Spleen (tissue), 11 donors: ENCODE measurements at regions not wholly inside any gene's neighbourhood (a gene's known extent, or its start where the extent isn't known, plus 50 kb on each side); places are given as distances from the start of the nearest gene placed in this dataset.

ENCODE experiments used
- DNase-seq: peaks from one replicate; pipeline ENCODE4 v3.0.0-alpha.2; 2020
- H3K27ac ChIP-seq, 8 donors: fragments of 200-600 bp; sonication (generic) in 7 of 8; 1 replicate in 4 of 8; 2 replicates in 4 of 8; pipeline versions ENCODE4 v1.5.0 to v1.8.0; 2016 to 2021; ENCODE audit warnings: inconsistent platforms in 4 of 8, mild to moderate bottlenecking in 4 of 8, moderate library complexity in 1 of 8
- H3K27me3 ChIP-seq, 7 donors: fragments of 200-600 bp; sonication (generic) in 6 of 7; replicated peaks in 1 of 7; 1 replicate in 4 of 7; 2 replicates in 3 of 7; pipeline versions ENCODE4 v1.5.0 to v1.8.0; 2016 to 2021; ENCODE audit warnings: inconsistent platforms in 3 of 7, mild to moderate bottlenecking in 1 of 7
- H3K36me3 ChIP-seq, 6 donors: fragments of 200-600 bp; sonication (generic) in 5 of 6; 1 replicate in 4 of 6; 2 replicates in 2 of 6; pipeline versions ENCODE4 v1.5.0 to v1.8.0; 2016 to 2021; ENCODE audit warnings: inconsistent platforms in 2 of 6
- H3K4me1 ChIP-seq, 6 donors: fragments of 200-600 bp; sonication (generic) in 5 of 6; 1 replicate in 3 of 6; 2 replicates in 3 of 6; pipeline versions ENCODE4 v1.5.0 to v1.8.0; 2016 to 2021; ENCODE audit warnings: inconsistent platforms in 3 of 6
- H3K4me3 ChIP-seq, 8 donors: fragments of 200-600 bp; sonication (generic) in 7 of 8; 1 replicate in 4 of 8; 2 replicates in 4 of 8; pipeline versions ENCODE4 v1.5.0 to v1.8.0; 2016 to 2021; ENCODE audit warnings: inconsistent platforms in 4 of 8, mild to moderate bottlenecking in 4 of 8, moderate library complexity in 2 of 8
- H3K9me3 ChIP-seq, 8 donors: fragments of 200-600 bp; sonication (generic) in 7 of 8; 1 replicate in 4 of 8; 2 replicates in 4 of 8; pipeline versions ENCODE4 v1.5.0 to v1.8.0; 2016 to 2021; ENCODE audit warnings: inconsistent platforms in 4 of 8
- POLR2A ChIP-seq, 3 donors: fragments of 450-650 bp; IDR thresholded peaks; one replicate each; pipeline ENCODE4 v1.5.1; 2017; ENCODE audit warnings: antibody characterized with exemption in 3 of 3, mild to moderate bottlenecking in 1 of 3
- POLR2AphosphoS5 ChIP-seq, 3 donors: sonication (generic); formaldehyde crosslinking; IDR thresholded peaks; one replicate each; pipeline ENCODE4 v1.5.1; 2017; ENCODE audit warnings: antibody characterized with exemption in 3 of 3
- WGBS, 5 donors: extraction: QIAGEN DNeasy Blood & Tissue Kit in 3 of 5; methylation state at CpG; one replicate each; pipeline versions ENCODE4 v1.1.5 to v1.1.7; 2013 to 2018; 5-methylcytosine and 5-hydroxymethylcytosine counted together
- intact Hi-C: fragments of 100-400 bp; cut with DNase I; formaldehyde crosslinking; loops from one replicate; pipeline ENCODE4 v1.15.0; 2023; ENCODE audit warnings: low total_unique reads
- TF ChIP-seq, protein P1 (sequence below), 11 experiments: fragments of 200-600 bp in 7 of 11; fragments of 450-650 bp in 4 of 11; sonication (generic) in 4 of 11; IDR thresholded peaks in 8 of 11; conservative IDR thresholded peaks in 3 of 11; 1 replicate in 7 of 11; 2 replicates in 4 of 11; pipeline versions ENCODE4 v1.4.0 to v1.8.0; 2016 to 2021; ENCODE audit warnings: antibody characterized with exemption in 11 of 11, inconsistent platforms in 4 of 11, mild to moderate bottlenecking in 1 of 11
- donor health status: healthy with polysubstance abuse.
- donor health status: DM: no; HTN: no; CAD: no; lungs with moderate emphysema.
- donor health status: DM: no; HTN: no; CAD: no.
- donor health status: Bipolar disorder and iron deficiency.
- donor health status: healthy.
- donor health status: DM: no; HTN: no; CAD: no.
- donor health status: DM: yes; HTN: yes; CAD: no.

DNA sequence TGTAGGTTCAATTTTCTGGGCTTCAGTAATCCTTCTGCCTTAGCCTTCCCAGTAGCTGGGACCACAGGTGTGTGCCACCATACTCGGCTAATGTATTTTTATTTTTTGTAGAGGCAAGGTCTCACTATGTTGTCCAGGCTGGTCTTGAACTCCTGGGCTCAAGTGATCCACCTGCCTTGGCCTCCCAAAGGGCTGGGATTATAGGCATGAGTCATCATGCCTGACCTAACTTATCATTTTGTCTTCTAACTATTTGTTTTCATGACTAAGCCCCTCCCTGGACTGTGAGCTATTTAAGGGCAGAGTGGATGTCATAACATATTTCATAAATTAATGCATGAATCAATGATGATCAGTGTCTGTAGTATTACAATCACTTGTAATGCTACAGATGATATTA lies 56.1 kb upstream of the PIAS1 start:
- no peak for DNase-seq
- Histone ChIP-seq H3K27me3 (peaks cover 0 to 4% (median 0%) of the 10 kb centered on the region in 7 donors), H3K9me3 (no peaks in the 10 kb centered on the region), H3K36me3 (no peaks in the 10 kb centered on the region), H3K4me1 (peaks cover 0 to 3% (median 0%) of the 10 kb centered on the region in 6 donors), H3K4me3 (no peak overlapping the region), H3K27ac (no peak overlapping the region)
- 91 to 97% (median 95%) methylated on average over 1 of the region's 1 CpG for WGBS, 5 donors
- intact Hi-C loops, result no loop called here
- TF ChIP-seq POLR2A (IDR thresholded peaks at IDR 0.05) (no peak), POLR2AphosphoS5 (IDR thresholded peaks at IDR 0.05) (no peak)
- TF ChIP-seq, protein P1, sequence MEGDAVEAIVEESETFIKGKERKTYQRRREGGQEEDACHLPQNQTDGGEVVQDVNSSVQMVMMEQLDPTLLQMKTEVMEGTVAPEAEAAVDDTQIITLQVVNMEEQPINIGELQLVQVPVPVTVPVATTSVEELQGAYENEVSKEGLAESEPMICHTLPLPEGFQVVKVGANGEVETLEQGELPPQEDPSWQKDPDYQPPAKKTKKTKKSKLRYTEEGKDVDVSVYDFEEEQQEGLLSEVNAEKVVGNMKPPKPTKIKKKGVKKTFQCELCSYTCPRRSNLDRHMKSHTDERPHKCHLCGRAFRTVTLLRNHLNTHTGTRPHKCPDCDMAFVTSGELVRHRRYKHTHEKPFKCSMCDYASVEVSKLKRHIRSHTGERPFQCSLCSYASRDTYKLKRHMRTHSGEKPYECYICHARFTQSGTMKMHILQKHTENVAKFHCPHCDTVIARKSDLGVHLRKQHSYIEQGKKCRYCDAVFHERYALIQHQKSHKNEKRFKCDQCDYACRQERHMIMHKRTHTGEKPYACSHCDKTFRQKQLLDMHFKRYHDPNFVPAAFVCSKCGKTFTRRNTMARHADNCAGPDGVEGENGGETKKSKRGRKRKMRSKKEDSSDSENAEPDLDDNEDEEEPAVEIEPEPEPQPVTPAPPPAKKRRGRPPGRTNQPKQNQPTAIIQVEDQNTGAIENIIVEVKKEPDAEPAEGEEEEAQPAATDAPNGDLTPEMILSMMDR (IDR thresholded peaks at IDR 0.05 in 8 of 11, conservative IDR thresholded peaks at IDR 0.05 in 3 of 11), result no peak

- H3K9me3 ChIP-seq, result no peaks in the 10 kb centered on the region
Observed at GRCh38 chr15:67998599-67999133, 55.4 kb upstream of the PIAS1 start.

DNA sequence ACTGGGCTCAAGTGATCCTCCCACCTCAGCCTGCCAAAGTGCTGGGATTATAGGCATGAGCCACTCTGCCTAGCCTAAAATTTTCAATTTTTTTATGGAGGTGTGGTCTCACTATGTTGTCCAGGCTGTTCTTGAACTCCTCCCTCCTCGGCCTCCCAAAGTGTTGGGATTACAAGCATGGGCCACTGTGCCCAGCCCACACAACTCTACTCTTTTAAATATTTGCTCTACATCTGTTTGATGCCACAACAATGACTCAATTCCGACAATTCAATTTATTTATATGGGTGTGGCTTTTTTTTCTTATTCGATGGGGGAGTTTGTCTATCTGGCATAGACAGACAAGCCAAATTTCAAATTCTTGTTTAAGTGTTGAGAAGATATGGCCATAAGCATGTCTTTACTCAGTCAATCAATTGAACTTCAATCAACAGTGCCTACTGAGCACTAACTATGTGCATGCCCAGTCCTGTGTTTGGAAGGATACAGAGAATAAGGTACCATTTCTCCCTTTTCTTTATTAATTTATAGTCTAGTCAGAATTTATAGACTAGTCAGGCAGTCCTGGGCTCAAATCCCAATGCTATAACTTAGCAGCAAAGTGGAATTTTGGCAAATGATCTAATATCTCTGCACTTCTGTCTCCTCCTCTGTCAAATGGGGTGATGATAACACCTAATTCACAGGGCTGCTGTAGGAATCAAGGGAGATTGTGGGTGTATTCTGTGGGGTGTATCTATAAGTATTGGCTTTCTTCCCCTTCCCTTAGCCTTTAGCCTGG lies 54.6 kb upstream of the PIAS1 start:
- H3K4me3 ChIP-seq, result no peak overlapping the region
- intact Hi-C loops, result no loop called here
- H3K9me3 ChIP-seq, result no peaks in the 10 kb centered on the region
- peaks cover 0 to 4% (median 0%) of the 10 kb centered on the region in 7 donors for H3K27me3 ChIP-seq
- H3K36me3 ChIP-seq, result no peaks in the 10 kb centered on the region
- H3K27ac ChIP-seq, result no peak overlapping the region
- no peak for TF ChIP-seq POLR2AphosphoS5 (IDR thresholded peaks at IDR 0.05)
- TF ChIP-seq POLR2A (IDR thresholded peaks at IDR 0.05), result no peak
- TF ChIP-seq, protein P1 (IDR thresholded peaks at IDR 0.05 in 8 of 11, conservative IDR thresholded peaks at IDR 0.05 in 3 of 11), result no peak
- peaks cover 0 to 3% (median 0%) of the 10 kb centered on the region in 6 donors for H3K4me1 ChIP-seq
- DNase-seq, result no peak
- WGBS, 5 donors, result 88 to 95% (median 94%) methylated on average over 3 of the region's 3 CpGs

More at GRCh38 chr15:67998599-67999133, 55.4 kb upstream of the PIAS1 start:
- peaks cover 0 to 3% (median 0%) of the 10 kb centered on the region in 6 donors for H3K4me1 ChIP-seq
- no peak overlapping the region for H3K27ac ChIP-seq
- intact Hi-C loops, result no loop called here
- WGBS, 5 donors, result 69 to 89% (median 80%) methylated on average over 6 of the region's 6 CpGs
- H3K36me3 ChIP-seq, result no peaks in the 10 kb centered on the region
- H3K4me3 ChIP-seq, result no peak overlapping the region
- DNase-seq, result no peak
- H3K27me3 ChIP-seq, result peaks cover 0 to 4% (median 0%) of the 10 kb centered on the region in 7 donors
- no peak for TF ChIP-seq POLR2AphosphoS5 (IDR thresholded peaks at IDR 0.05)
- no peak for TF ChIP-seq POLR2A (IDR thresholded peaks at IDR 0.05)
- TF ChIP-seq, protein P1 (IDR thresholded peaks at IDR 0.05 in 8 of 11, conservative IDR thresholded peaks at IDR 0.05 in 3 of 11), result no peak

GRCh38 chr15:68000754-68001153 lies 53.4 kb upstream of the PIAS1 start:
- TF ChIP-seq, protein P1 (IDR thresholded peaks at IDR 0.05 in 8 of 11, conservative IDR thresholded peaks at IDR 0.05 in 3 of 11), result no peak
- TF ChIP-seq POLR2AphosphoS5 (IDR thresholded peaks at IDR 0.05), result no peak
- intact Hi-C loops, result no loop called here
- H3K9me3 ChIP-seq, result no peaks in the 10 kb centered on the region
- H3K36me3 ChIP-seq, result no peaks in the 10 kb centered on the region
- DNase-seq, result no peak
- peaks cover 0 to 3% (median 0%) of the 10 kb centered on the region in 6 donors for H3K4me1 ChIP-seq
- no peak overlapping the region for H3K27ac ChIP-seq
- peaks cover 0 to 4% (median 0%) of the 10 kb centered on the region in 7 donors for H3K27me3 ChIP-seq
- no peak overlapping the region for H3K4me3 ChIP-seq
